ENCODE measurements at regions not wholly inside any gene's neighbourhood (a gene's known extent, or its start where the extent isn't known, plus 50 kb on each side); places are given as distances from the start of the nearest gene placed in this dataset.
A peak's percentile ranks its signal among the peaks of the same experiment; 100 is the strongest.

GRCh38 chr4:141900856-141901255 is 264.5 kb downstream of the IL15 start:
- intact Hi-C loops (cut with DNase I; ENCODE audit: low total_unique reads), result no loop called here
- Histone ChIP-seq H3K9me3 (no peaks in the 10 kb centered on the region), H3K36me3 (no peaks in the 10 kb centered on the region), H3K27ac (no peak overlapping the region), H3K4me1 (peaks cover 0 to 6% (median 0%) of the 10 kb centered on the region in 4 donors), H3K4me3 (no peak overlapping the region), H3K27me3 (no peaks in the 10 kb centered on the region)
- no peak for TF ChIP-seq CTCF (IDR thresholded peaks at IDR 0.05)
- no peak for DNase-seq

DNA sequence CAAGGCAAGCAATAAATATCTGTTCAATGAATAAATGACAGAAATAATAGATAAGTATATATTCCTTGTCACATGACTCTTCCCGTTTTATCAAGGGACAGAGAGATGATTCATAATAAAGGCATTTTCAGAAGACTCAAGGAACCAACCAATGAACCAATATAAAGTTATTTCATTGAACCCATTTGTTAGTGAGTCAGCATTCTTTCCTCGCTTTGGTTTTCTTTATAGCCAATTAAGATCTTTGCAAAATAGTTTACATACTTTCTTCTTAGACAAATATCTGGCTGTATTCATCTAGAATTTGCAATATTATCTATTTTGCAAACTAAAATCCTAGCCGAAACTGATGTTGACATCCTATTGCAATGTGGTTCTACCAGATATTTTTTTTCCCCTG is 269.4 kb downstream of the IL15 start:
- TF ChIP-seq CTCF (IDR thresholded peaks at IDR 0.05), result no peak
- Histone ChIP-seq H3K9me3 (no peaks in the 10 kb centered on the region), H3K36me3 (no peaks in the 10 kb centered on the region), H3K4me1 (no peaks in the 10 kb centered on the region), H3K27ac (no peak overlapping the region), H3K27me3 (no peaks in the 10 kb centered on the region), H3K4me3 (no peak overlapping the region)
- no peak for DNase-seq
- intact Hi-C loops (cut with DNase I; ENCODE audit: low total_unique reads), result no loop called here

DNA sequence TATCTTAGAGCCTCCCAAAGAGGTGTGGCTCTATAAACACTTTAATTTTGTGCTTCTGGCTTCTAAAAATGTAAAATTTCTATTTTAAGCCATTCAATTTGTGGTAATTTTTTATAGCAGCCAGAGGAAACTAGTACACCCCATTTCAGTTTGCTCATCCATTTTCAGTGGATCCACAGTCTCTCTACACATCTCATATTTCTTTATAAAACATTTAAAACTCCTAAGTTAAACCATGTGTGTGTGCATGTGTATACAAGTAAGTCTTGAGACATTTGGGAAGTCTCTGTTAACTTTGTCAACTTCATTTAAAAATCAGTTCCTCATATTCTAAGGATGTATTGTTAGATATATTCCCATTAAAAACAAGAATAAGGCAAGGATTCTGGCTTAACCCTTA is 273.2 kb downstream of the IL15 start:
- TF ChIP-seq CTCF (IDR thresholded peaks at IDR 0.05), result no peak
- H3K4me1 ChIP-seq, result no peaks in the 10 kb centered on the region
- intact Hi-C loops (cut with DNase I; ENCODE audit: low total_unique reads), result no loop called here
- no peaks in the 10 kb centered on the region for H3K36me3 ChIP-seq
- no peak overlapping the region for H3K27ac ChIP-seq
- H3K9me3 ChIP-seq, result no peaks in the 10 kb centered on the region
- no peaks in the 10 kb centered on the region for H3K27me3 ChIP-seq
- H3K4me3 ChIP-seq, result no peak overlapping the region
- DNase-seq, result no peak

DNA sequence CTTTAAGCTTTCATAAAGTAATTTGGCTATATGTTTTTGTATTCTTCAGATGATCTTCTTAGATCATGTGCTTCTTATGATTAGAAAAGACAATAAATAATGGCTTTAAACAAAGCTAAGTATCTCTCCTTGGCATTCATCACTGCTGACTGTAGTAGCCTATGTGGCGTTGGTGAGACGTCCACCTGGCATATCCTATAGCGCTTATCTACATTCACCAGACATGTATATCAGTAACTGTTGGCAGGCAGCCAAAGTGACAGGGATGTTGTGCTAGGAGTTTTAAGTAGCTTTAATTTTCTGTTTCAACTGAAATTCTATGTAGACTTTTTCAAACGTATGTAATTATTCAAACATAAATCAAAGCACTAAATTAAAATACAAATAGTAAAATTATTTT is 276.4 kb downstream of the IL15 start:
- peak in 1 of 2 donors; percentile 20 for DNase-seq
- H3K4me1 ChIP-seq, result no peaks in the 10 kb centered on the region
- no peak for TF ChIP-seq CTCF (IDR thresholded peaks at IDR 0.05)
- H3K4me3 ChIP-seq, result no peak overlapping the region
- intact Hi-C loops (cut with DNase I; ENCODE audit: low total_unique reads), result no loop called here
- H3K9me3 ChIP-seq, result no peaks in the 10 kb centered on the region
- H3K27me3 ChIP-seq, result no peaks in the 10 kb centered on the region
- no peaks in the 10 kb centered on the region for H3K36me3 ChIP-seq
- no peak overlapping the region for H3K27ac ChIP-seq

- Histone ChIP-seq H3K36me3 (no peaks in the 10 kb centered on the region), H3K4me1 (no peaks in the 10 kb centered on the region), H3K9me3 (no peaks in the 10 kb centered on the region), H3K27ac (no peak overlapping the region), H3K4me3 (no peak overlapping the region), H3K27me3 (no peaks in the 10 kb centered on the region)
- intact Hi-C loops (cut with DNase I; ENCODE audit: low total_unique reads), result no loop called here
- no peak for DNase-seq
- TF ChIP-seq CTCF (IDR thresholded peaks at IDR 0.05), result no peak
Measured at GRCh38 chr4:141913928-141914327, 277.5 kb downstream of the IL15 start.

GRCh38 chr4:141914746-141915145 is 278.4 kb downstream of the IL15 start:
- Histone ChIP-seq H3K36me3 (no peaks in the 10 kb centered on the region), H3K27me3 (no peaks in the 10 kb centered on the region), H3K9me3 (no peaks in the 10 kb centered on the region), H3K4me1 (no peaks in the 10 kb centered on the region), H3K4me3 (no peak overlapping the region), H3K27ac (no peak overlapping the region)
- no peak for DNase-seq
- no peak for TF ChIP-seq CTCF (IDR thresholded peaks at IDR 0.05)
- intact Hi-C loops (cut with DNase I; ENCODE audit: low total_unique reads), result no loop called here
